Panc1 (cell line): ENCODE measurements at regions not wholly inside any gene's neighbourhood (a gene's known extent, or its start where the extent isn't known, plus 50 kb on each side); places are given as distances from the start of the nearest gene placed in this dataset.

Source experiments
- CTCF ChIP-seq: fragments of 450-650 bp; IDR thresholded peaks from 2 replicates; pipeline ENCODE4 v1.5.1; 2017; ENCODE audit warnings: mild to moderate bottlenecking
- SIN3A ChIP-seq: IDR thresholded peaks from 2 replicates; pipeline ENCODE4 v1.6.1; 2012; ENCODE audit warnings: low read depth, mild to moderate bottlenecking, low read length, moderate library complexity, borderline replicate concordance; ENCODE audit not compliant: insufficient read depth

DNA sequence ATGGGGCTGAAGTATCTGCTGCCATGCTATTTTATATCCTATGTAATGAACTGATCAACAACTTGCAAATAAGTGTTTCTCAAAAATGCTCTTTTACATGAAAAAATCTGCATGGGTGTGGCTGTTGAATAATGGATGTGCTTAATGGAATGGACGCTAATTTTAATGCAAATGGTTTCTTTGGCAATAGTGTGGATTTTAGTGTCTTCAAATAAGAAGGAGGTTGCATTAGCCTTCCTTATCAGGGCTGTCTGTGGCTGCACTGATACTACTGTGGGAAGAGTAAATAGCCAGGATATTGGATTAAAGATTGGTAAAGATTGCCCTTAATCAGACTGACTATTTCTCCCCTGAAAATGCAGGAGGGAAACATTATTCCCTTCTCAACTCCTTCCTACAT is 121.9 kb upstream of the STK32A start:
- no peak for TF ChIP-seq CTCF
- no peak for TF ChIP-seq SIN3A
